NB4 (cell line): ENCODE measurements at regions not wholly inside any gene's neighbourhood (a gene's known extent, or its start where the extent isn't known, plus 50 kb on each side); places are given as distances from the start of the nearest gene placed in this dataset.

Experiments
- POLR2A ChIP-seq: IDR thresholded peaks from 2 replicates; pipeline ENCODE4 v1.6.1; 2011; ENCODE audit warnings: mild to moderate bottlenecking; ENCODE audit not compliant: insufficient read length; ENCODE audit errors: extremely low read depth
- TF ChIP-seq, protein P1 (sequence below): IDR thresholded peaks from one replicate; pipeline ENCODE4 v1.5.1; 2012; ENCODE audit warnings: low read depth, low read length

DNA sequence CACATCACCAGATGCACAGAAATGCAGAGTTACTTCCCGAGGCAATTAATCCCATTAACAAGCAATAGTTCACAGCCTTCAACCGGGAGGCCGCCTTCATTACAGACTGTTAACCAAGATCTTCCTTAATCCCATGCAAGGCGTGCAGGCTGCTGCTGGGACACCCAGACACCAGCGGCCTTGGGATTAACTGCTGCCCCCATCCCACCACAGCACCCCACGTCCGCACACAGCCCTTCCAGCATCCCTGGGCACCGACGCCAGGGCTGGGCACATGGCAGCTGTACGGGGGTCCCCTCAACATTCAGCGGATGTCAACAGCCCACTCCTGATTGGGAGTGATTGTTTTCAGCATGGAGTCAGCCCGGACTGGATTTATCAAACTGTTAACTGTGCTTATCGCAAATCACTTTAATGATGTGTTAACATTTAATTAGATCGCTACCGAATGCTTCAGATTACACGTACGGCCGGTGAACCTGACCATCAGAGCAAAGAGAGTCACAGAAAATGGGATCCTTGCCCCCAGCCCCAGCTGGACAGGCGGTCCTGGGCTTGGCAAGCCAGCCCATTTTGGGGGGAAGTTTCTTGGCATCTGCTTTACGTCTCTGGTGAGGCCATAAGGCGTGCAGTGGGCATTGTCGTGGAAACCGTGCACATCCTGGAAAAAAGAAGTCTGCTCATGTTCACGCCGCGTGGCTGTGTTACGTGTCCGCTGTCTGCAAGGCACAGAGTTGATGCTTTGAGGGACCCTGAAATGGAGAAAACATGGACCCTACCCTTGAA lies 126.4 kb downstream of the HMX1 start:
- no peak for TF ChIP-seq POLR2A
- TF ChIP-seq, protein P1, sequence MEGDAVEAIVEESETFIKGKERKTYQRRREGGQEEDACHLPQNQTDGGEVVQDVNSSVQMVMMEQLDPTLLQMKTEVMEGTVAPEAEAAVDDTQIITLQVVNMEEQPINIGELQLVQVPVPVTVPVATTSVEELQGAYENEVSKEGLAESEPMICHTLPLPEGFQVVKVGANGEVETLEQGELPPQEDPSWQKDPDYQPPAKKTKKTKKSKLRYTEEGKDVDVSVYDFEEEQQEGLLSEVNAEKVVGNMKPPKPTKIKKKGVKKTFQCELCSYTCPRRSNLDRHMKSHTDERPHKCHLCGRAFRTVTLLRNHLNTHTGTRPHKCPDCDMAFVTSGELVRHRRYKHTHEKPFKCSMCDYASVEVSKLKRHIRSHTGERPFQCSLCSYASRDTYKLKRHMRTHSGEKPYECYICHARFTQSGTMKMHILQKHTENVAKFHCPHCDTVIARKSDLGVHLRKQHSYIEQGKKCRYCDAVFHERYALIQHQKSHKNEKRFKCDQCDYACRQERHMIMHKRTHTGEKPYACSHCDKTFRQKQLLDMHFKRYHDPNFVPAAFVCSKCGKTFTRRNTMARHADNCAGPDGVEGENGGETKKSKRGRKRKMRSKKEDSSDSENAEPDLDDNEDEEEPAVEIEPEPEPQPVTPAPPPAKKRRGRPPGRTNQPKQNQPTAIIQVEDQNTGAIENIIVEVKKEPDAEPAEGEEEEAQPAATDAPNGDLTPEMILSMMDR: no peak
